GM10248 (cell line): ENCODE measurements at regions not wholly inside any gene's neighbourhood (a gene's known extent, or its start where the extent isn't known, plus 50 kb on each side); places are given as distances from the start of the nearest gene placed in this dataset.

Experiments used
- CTCF ChIA-PET: fragments of 300-600 bp; sonication (Branson Sonifier 250); formaldehyde crosslinking; extraction: SDS; loops from one replicate; lab custom pipeline; 2021; ENCODE audit warnings: antibody characterized with exemption; lab: Yijun Ruan, JAX
- POLR2A ChIA-PET: fragments of 350-650 bp; sonication (Branson Sonifier 250); formaldehyde crosslinking; extraction: SDS; loops from one replicate; lab custom pipeline; 2020; ENCODE audit warnings: antibody characterized with exemption; lab: Yijun Ruan, JAX
- DNase-seq: peaks from one replicate; pipeline ENCODE4 v3.0.0; 2012; ENCODE audit errors: extremely low spot score
- TF ChIP-seq, protein P1 (sequence below): IDR thresholded peaks from 2 replicates; pipeline ENCODE4 v1.5.1; 2012; ENCODE audit warnings: mild to moderate bottlenecking, low read depth; ENCODE audit errors: extremely low read depth, missing control alignments, control extremely low read depth

DNA sequence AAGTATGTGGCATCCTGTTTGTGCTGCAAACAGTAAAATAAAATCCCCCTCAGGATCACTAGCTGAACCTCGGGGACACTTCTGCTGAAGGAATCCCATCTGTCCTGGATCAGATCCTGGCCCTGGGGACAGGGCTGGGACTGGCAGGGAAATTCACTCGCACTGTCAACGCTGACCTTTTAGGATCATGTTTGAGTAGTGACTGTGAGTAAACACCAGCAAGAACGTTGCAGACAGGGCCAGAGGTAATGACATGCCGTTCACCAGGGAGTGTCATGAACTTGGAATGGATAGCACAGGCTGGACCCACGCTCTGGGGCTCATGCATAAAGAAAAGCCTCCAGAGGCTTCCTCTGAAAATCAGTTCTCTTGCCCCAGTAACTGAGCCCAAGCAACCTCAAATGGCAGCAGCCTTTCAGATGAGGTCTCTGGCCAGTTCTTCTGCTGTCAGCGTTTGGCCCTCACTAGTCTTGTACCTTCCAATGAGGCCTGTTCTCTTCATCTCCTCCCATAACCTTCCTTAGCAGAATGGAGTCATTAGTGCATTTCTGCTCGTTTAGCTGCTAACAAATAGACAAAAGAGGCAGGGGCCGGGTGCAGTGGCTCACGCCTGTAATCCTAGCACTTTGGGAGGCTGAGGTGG lies 51.0 kb upstream of the BARX2 start:
- TF ChIP-seq, protein P1, sequence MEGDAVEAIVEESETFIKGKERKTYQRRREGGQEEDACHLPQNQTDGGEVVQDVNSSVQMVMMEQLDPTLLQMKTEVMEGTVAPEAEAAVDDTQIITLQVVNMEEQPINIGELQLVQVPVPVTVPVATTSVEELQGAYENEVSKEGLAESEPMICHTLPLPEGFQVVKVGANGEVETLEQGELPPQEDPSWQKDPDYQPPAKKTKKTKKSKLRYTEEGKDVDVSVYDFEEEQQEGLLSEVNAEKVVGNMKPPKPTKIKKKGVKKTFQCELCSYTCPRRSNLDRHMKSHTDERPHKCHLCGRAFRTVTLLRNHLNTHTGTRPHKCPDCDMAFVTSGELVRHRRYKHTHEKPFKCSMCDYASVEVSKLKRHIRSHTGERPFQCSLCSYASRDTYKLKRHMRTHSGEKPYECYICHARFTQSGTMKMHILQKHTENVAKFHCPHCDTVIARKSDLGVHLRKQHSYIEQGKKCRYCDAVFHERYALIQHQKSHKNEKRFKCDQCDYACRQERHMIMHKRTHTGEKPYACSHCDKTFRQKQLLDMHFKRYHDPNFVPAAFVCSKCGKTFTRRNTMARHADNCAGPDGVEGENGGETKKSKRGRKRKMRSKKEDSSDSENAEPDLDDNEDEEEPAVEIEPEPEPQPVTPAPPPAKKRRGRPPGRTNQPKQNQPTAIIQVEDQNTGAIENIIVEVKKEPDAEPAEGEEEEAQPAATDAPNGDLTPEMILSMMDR: no peak
- CTCF ChIA-PET: interaction anchor here (0.8 kb wide), 1 partner anchor 206 kb away, joined by 4 read pairs; no protein-coding TSS in a partner anchor
- POLR2A ChIA-PET: no interaction called here
- DNase-seq: no peak

DNA sequence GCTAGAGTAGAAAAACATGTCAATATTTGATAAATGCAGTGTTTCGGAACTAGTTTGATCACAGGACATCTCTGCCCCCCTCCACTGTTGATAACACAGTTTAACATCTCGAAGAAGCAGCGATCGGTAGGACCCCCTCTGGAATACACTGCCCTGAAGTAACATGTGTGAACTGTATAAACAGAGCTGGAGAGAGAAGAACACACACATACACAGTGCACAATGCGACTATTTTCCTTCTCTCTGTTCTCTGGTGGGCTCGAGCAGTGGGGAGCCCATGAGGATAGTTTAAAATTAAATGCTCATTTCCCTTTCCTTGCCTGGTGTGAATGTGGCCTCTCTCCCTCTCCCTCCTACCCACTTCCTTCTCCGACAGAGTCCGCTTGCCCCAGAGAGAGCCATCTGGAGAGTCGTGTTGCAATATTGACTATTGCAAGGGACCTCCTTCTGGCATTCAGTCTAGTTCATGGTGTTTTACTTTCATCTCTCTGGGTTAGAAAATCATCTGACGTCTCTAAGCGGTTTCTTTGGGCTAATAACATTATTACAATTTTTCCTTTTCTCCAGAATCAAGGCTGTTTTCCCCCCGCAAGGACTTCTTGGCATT lies 51.6 kb upstream of the BARX2 start:
- CTCF ChIA-PET: no interaction called here
- POLR2A ChIA-PET: no interaction called here

DNA sequence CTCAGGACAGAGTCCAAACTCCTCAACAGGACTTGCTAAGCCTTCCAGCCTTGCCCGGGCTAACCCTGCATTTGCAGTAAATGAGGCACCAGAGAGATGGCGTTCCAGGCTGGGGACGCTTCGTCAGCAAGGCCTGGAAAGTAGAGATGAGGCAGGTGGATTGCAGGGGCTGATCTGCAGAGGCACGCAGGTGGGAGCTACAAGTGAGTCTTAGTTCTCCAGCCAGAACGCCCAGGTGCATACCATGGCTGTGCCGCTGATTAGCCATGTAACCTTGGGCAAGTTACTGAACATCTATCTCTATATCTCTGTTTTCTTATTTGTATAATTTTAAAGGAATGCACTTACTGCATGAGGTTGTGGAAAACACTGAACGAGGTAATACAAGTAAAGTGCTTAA lies 52.7 kb upstream of the BARX2 start:
- ChIA-PET POLR2A (no interaction called here), CTCF (interaction anchor here (0.6 to 5.1 kb wide), 3 partner anchors 9 to 367 kb away, joined by 3 to 17 read pairs (median 4); no protein-coding TSS in a partner anchor)
- TF ChIP-seq, protein P1: no peak
- no peak for DNase-seq

More for the DNA sequence above, 51.6 kb upstream of the BARX2 start:
- TF ChIP-seq, protein P1: no peak
- DNase-seq: no peak

DNA sequence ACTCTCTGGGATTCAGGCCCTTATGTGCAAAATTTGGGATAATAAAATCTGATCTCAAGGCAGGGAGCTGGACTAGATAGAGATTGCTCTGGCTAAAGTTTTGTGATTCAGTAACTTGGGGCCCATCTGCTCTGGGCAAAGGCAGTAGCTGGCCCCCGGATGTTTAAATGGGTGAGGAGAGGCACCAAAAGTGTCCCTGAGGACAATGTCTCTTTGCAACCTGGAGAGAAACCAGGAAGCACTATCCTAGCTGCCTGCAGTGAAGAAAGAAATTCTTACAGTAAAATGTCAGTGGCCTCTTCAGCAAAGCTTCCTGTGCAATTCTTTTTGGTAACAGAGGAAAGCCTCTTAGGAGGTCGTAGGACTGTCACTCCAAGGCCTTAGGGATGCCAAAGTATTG lies 54.6 kb upstream of the BARX2 start:
- ChIA-PET CTCF (interaction anchor here (1.6 to 5.1 kb wide), 2 partner anchors 11 to 14 kb away, joined by 3 to 17 read pairs; no protein-coding TSS in a partner anchor), POLR2A (no interaction called here)
- TF ChIP-seq, protein P1: no peak
- no peak for DNase-seq

DNA sequence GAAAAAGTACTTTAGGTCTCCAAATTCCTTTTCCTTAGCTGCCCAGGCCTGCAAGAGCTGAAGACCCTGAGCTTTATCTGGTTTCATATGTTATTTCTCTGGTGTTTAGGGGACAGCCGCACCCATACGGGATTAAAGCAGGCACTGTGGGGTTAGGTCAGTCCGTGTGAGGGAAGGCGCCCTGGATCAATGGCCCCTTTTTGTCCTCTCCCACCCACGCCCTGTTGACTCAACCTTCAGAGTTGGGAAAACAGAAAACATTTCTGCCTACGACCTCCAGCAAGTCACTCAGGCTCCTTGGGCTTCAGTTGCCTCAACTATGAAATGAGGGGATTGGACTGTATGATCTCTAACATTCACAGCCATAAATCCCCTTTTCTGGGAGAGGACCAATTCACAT lies 55.2 kb upstream of the BARX2 start:
- DNase-seq: no peak
- POLR2A ChIA-PET: no interaction called here
- CTCF ChIA-PET: interaction anchor here (1.3 to 5.1 kb wide), 4 partner anchors 12 to 41 kb away, joined by 3 to 17 read pairs (median 4); no protein-coding TSS in a partner anchor
- TF ChIP-seq, protein P1: no peak

DNA sequence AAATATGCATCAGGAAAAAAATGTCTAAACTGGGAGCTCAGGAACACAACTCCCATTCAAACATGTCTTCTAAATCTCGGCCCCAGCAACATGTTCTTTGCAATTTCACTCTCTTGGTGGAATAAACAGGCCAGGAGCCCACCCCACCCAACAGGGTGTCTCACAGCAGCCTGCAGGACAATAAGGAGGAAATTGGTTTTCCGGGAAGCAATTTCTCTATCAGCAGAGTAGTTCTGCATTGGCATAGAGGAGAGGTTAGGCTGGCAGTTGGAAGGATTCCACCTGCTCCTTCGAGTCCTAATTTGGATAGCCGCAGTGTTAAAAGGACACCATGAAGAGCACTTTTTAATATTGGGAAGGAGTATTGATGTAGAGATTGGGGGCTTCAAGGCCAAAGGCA lies 55.9 kb upstream of the BARX2 start:
- TF ChIP-seq, protein P1: no peak
- ChIA-PET POLR2A (no interaction called here), CTCF (interaction anchor here (0.9 to 5.1 kb wide), 6 partner anchors 8 to 40 kb away, joined by 3 to 17 read pairs (median 4); no protein-coding TSS in a partner anchor)
- DNase-seq: no peak
